Activated CD4-positive, CD25-positive, alpha-beta regulatory T cell treated with anti-CD3 and anti-CD28 coated beads, Interleukin-2, amount 50 U/mL, for 16 hours (primary cell): ENCODE measurements at regions not wholly inside any gene's neighbourhood (a gene's known extent, or its start where the extent isn't known, plus 50 kb on each side); places are given as distances from the start of the nearest gene placed in this dataset.

ENCODE experiments used
- DNase-seq: peaks from one replicate; pipeline ENCODE4 v3.0.0-alpha.2; 2020; ENCODE audit warnings: low read depth, low spot score

- no peak for DNase-seq
Measured at GRCh38 chr22:27412866-27413445, 388.6 kb downstream of the MN1 start.

- no peak for DNase-seq
Measured at GRCh38 chr22:27413702-27414101, 387.9 kb downstream of the MN1 start.

- no peak for DNase-seq
Measured at GRCh38 chr22:27416511-27417420, 384.8 kb downstream of the MN1 start.

GRCh38 chr22:27417421-27417814 is 384.1 kb downstream of the MN1 start:
- no peak for DNase-seq

- no peak for DNase-seq
Measured at GRCh38 chr22:27418261-27418660, 383.3 kb downstream of the MN1 start.

GRCh38 chr22:27419473-27419872 is 382.1 kb downstream of the MN1 start:
- DNase-seq: no peak

GRCh38 chr22:27420195-27420816 is 381.2 kb downstream of the MN1 start:
- DNase-seq: no peak

- no peak for DNase-seq
Measured at GRCh38 chr22:27420817-27421361, 380.7 kb downstream of the MN1 start.

- DNase-seq: no peak
Measured at GRCh38 chr22:27422442-27422841, 379.1 kb downstream of the MN1 start.

- DNase-seq: no peak
Measured at GRCh38 chr22:27424319-27424718, 377.2 kb downstream of the MN1 start.

GRCh38 chr22:27429476-27429875 is 372.1 kb downstream of the MN1 start:
- no peak for DNase-seq

GRCh38 chr22:27431081-27431480 is 370.5 kb downstream of the MN1 start:
- no peak for DNase-seq

GRCh38 chr22:27431896-27432295 is 369.7 kb downstream of the MN1 start:
- no peak for DNase-seq

GRCh38 chr22:27433099-27433498 is 368.5 kb downstream of the MN1 start:
- no peak for DNase-seq

- DNase-seq: no peak
Measured at GRCh38 chr22:27433585-27434190, 367.9 kb downstream of the MN1 start.

- DNase-seq: no peak
Measured at GRCh38 chr22:27434898-27435297, 366.7 kb downstream of the MN1 start.

GRCh38 chr22:27435844-27436576 is 365.5 kb downstream of the MN1 start:
- DNase-seq: no peak

GRCh38 chr22:27436591-27436990 is 365.0 kb downstream of the MN1 start:
- no peak for DNase-seq

GRCh38 chr22:27437570-27437969 is 364.0 kb downstream of the MN1 start:
- DNase-seq: no peak

- no peak for DNase-seq
Measured at GRCh38 chr22:27438271-27438980, 363.1 kb downstream of the MN1 start.

GRCh38 chr22:27439131-27439530 is 362.4 kb downstream of the MN1 start:
- no peak for DNase-seq
